ENCODE measurements at regions not wholly inside any gene's neighbourhood (a gene's known extent, or its start where the extent isn't known, plus 50 kb on each side); places are given as distances from the start of the nearest gene placed in this dataset.

DNA sequence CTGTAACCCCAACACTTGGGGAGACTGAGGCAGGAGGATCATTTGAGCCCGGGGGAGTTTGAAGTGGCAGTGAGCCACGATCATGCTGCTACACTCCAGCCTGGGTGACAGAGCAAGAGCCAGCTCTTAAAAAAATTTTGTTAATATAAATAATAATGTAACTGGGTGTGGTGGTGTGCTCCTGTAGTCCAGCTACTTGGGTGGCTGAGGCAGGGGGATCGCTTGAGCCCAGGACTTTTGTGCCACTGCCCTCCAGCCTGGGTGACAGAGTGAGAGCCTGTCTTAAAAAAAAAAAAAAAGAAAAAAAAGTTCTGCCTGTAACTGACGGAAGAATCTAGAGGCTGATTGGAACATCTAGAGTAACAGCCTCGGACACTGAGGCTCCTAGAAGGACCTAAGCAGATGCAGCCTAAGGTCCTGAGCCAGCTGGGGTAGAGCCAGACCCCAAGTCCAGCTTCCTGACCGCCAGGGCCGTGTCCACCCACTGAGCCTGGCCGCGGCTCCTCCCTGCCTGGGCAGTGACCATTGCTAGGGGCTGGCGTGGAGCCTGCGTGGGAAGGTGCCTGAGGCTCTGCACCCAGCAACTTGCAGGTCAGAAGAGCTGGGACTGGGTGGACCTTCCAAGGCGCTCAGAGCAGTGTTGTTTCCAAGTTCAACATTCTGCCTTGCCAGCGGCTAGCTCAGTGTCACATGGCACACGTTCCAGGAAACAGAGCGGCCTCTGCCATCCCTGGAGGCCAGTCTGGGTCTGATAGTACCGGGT lies 209.4 kb upstream of the CIBAR2 start:
- peak; percentile 96 to 97 for DNase-seq
- Histone ChIP-seq H3K4me1 (peaks cover 20 to 23% of the 10 kb centered on the region in 2 donors), H3K36me3 (no peaks in the 10 kb centered on the region), H3K27me3 (no peaks in the 10 kb centered on the region), H3K4me3 (replicated peaks in 1 of 3) (no peak overlapping the region), H3K27ac (peak overlapping the region; percentile 84 to 92 (median 89)), H3K9me3 (no peaks in the 10 kb centered on the region)
- peak in 1 of 2 donors; percentile 58 for TF ChIP-seq POLR2A (IDR thresholded peaks at IDR 0.05)
- no peak for TF ChIP-seq CTCF (IDR thresholded peaks at IDR 0.05)
- intact Hi-C loops (cut with DNase I): no loop called here
- 8 to 19% methylated on average over 7 to 13 of the region's 16 CpGs for WGBS, 2 donors

DNA sequence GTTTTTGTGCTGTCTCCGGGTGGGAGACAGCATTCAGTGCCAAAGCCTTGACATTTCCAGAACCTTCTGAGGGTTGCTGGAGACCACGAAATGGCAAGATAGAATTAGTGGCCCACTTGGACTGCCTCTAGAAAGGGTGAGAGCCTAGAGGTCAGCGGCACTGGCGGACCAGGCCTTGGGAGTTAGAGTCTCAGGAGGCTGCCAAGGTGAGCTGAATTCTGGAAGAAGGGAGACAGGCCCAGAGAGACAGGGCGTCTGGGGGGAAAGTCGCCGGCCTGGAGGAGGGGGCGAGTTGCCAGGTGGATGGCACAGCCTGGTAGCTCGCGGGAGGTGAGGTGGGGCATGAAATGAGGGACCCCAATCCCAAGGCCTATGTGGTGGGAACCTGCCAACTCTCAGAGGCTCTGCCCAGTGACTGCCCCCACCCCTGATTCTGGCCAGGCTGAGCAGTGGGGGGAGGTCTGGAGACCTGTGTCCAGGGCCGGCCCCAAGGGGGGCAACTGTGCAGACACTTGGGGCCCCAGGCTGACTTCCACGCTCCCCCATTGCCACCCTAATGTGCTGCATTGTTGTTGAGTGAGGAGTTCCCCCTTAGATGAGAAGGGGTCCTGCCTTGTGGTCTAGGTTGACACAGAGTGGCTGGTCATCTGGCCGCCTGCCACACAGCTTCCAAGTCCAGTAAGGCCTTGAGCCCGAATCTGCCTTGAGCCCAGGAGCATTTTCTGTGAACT lies 211.1 kb upstream of the CIBAR2 start:
- Histone ChIP-seq H3K27ac (peak overlapping the region in 2 of 3 donors; percentile 84 to 92), H3K36me3 (no peaks in the 10 kb centered on the region), H3K27me3 (no peaks in the 10 kb centered on the region), H3K4me1 (peaks cover 27 to 33% of the 10 kb centered on the region in 2 donors), H3K4me3 (replicated peaks in 1 of 3) (no peak overlapping the region), H3K9me3 (no peaks in the 10 kb centered on the region)
- DNase-seq: no peak
- intact Hi-C loops (cut with DNase I): no loop called here
- TF ChIP-seq CTCF (IDR thresholded peaks at IDR 0.05) (no peak), POLR2A (IDR thresholded peaks at IDR 0.05) (no peak)
- WGBS, 2 donors: 90 to 94% methylated on average over 11 to 14 of the region's 14 CpGs

DNA sequence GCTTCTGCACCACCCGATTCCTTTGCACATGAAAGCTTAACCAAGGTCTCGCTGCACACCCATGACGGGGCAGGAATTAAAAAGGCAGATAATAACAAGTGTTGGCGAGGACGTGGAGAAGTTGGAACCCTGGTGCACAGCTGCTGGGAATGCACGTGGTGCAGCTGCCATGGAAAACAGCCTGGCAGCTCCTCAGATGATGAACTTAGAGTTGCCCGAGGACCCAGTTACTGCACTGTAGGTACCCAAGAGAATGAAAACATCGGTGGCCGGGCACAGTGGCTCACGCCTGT lies 211.6 kb upstream of the CIBAR2 start:
- peaks cover 30 to 37% of the 10 kb centered on the region in 2 donors for H3K4me1 ChIP-seq
- no peak for DNase-seq
- no peaks in the 10 kb centered on the region for H3K36me3 ChIP-seq
- TF ChIP-seq POLR2A (IDR thresholded peaks at IDR 0.05) (no peak), CTCF (IDR thresholded peaks at IDR 0.05) (no peak)
- no peaks in the 10 kb centered on the region for H3K27me3 ChIP-seq
- no peaks in the 10 kb centered on the region for H3K9me3 ChIP-seq
- H3K27ac ChIP-seq: no peak overlapping the region
- intact Hi-C loops (cut with DNase I): no loop called here
- no peak overlapping the region for H3K4me3 ChIP-seq (replicated peaks in 1 of 3)
- WGBS, 2 donors: 92 to 95% methylated on average over 10 of the region's 10 CpGs

- TF ChIP-seq CTCF (IDR thresholded peaks at IDR 0.05) (no peak), POLR2A (IDR thresholded peaks at IDR 0.05) (no peak)
- intact Hi-C loops (cut with DNase I): no loop called here
- H3K27me3 ChIP-seq: no peaks in the 10 kb centered on the region
- no peaks in the 10 kb centered on the region for H3K9me3 ChIP-seq
- no peaks in the 10 kb centered on the region for H3K36me3 ChIP-seq
- H3K27ac ChIP-seq: no peak overlapping the region
- DNase-seq: no peak
- H3K4me1 ChIP-seq: peaks cover 30 to 41% of the 10 kb centered on the region in 2 donors
- WGBS, 2 donors: 84 to 89% methylated on average over 13 of the region's 13 CpGs
- no peak overlapping the region for H3K4me3 ChIP-seq (replicated peaks in 1 of 3)
Measured at GRCh38 chr16:85324488-85324887, 212.2 kb upstream of the CIBAR2 start.

Data from thyroid gland (tissue), 4 donors.